GM21619 (cell line): ENCODE measurements at regions not wholly inside any gene's neighbourhood (a gene's known extent, or its start where the extent isn't known, plus 50 kb on each side); places are given as distances from the start of the nearest gene placed in this dataset.

ENCODE experiments used
- ATAC-seq: cut with Tn5 transposase; IDR thresholded peaks from one replicate; pipeline ENCODE4 v1.9.1; 2021; ENCODE audit not compliant: unreplicated experiment

- no peak for ATAC-seq
Measured at GRCh38 chr3:164192974-164193373, 885.3 kb downstream of the SI start.

- ATAC-seq = no peak
Measured at GRCh38 chr3:164190566-164190965, 887.7 kb downstream of the SI start.

GRCh38 chr3:164186095-164186494, 892.2 kb downstream of the SI start:
- no peak for ATAC-seq

GRCh38 chr3:164179110-164179774, 899.1 kb downstream of the SI start:
- no peak for ATAC-seq

GRCh38 chr3:164174059-164174458, 904.2 kb downstream of the SI start:
- no peak for ATAC-seq

- no peak for ATAC-seq
Measured at GRCh38 chr3:164155400-164155799, 922.9 kb downstream of the SI start.

- no peak for ATAC-seq
Measured at GRCh38 chr3:164144824-164145223, 933.5 kb downstream of the SI start.

GRCh38 chr3:164132878-164133277, 945.4 kb downstream of the SI start:
- ATAC-seq = no peak

GRCh38 chr3:164113371-164114332, 964.6 kb downstream of the SI start:
- ATAC-seq = no peak

- ATAC-seq = no peak
Measured at GRCh38 chr3:164096352-164096751, 981.9 kb downstream of the SI start.

GRCh38 chr3:164095949-164096348, 982.3 kb downstream of the SI start:
- ATAC-seq = no peak

GRCh38 chr3:164095279-164095678, 983.0 kb downstream of the SI start:
- ATAC-seq = no peak

- no peak for ATAC-seq
Measured at GRCh38 chr3:164094546-164094945, 983.8 kb downstream of the SI start.

GRCh38 chr3:164080208-164080607, 998.1 kb downstream of the SI start:
- ATAC-seq = no peak

- ATAC-seq = no peak
Measured at GRCh38 chr3:164064298-164064697, 1014.0 kb downstream of the SI start.

- no peak for ATAC-seq
Measured at GRCh38 chr3:164060923-164061322, 1017.4 kb downstream of the SI start.

GRCh38 chr3:164049847-164050246, 1028.4 kb downstream of the SI start:
- no peak for ATAC-seq

- ATAC-seq = no peak
Measured at GRCh38 chr3:164048451-164048850, 1029.8 kb downstream of the SI start.

- ATAC-seq = no peak
Measured at GRCh38 chr3:164040991-164041390, 1037.3 kb downstream of the SI start.

GRCh38 chr3:164030194-164030593, 1048.1 kb downstream of the SI start:
- no peak for ATAC-seq

- no peak for ATAC-seq
Measured at GRCh38 chr3:164024786-164025185, 1053.5 kb downstream of the SI start.

GRCh38 chr3:164023480-164023879, 1054.8 kb downstream of the SI start:
- ATAC-seq = no peak
